Muscle of leg (tissue), 3 donors: ENCODE measurements at regions not wholly inside any gene's neighbourhood (a gene's known extent, or its start where the extent isn't known, plus 50 kb on each side); places are given as distances from the start of the nearest gene placed in this dataset.

Experiments used
- DNase-seq: peaks from one replicate; pipeline ENCODE4 v3.0.0; 2013
- H3K27ac ChIP-seq: one replicate; pipeline ENCODE4 v1.5.1; 2013; ENCODE audit warnings: mild to moderate bottlenecking, low read length, control low read depth
- H3K27me3 ChIP-seq: one replicate; pipeline ENCODE4 v1.6.1; 2013; ENCODE audit warnings: low read length; ENCODE audit not compliant: control insufficient read depth, insufficient read depth
- H3K36me3 ChIP-seq: one replicate; pipeline ENCODE4 v1.6.1; 2013; ENCODE audit warnings: low read length; ENCODE audit not compliant: control insufficient read depth, insufficient read depth
- H3K4me1 ChIP-seq: one replicate; pipeline ENCODE4 v1.6.1; 2013; ENCODE audit warnings: low read length; ENCODE audit not compliant: control insufficient read depth, insufficient read depth
- H3K4me3 ChIP-seq: one replicate; pipeline ENCODE4 v1.5.1; 2013; ENCODE audit warnings: low read length, control low read depth
- H3K9me3 ChIP-seq: replicated peaks from 2 replicates; pipeline ENCODE4 v1.6.1; 2013; ENCODE audit warnings: low read depth, low read length; ENCODE audit not compliant: control insufficient read depth
- WGBS: methylation state at CpG from one replicate; pipeline ENCODE4 v1.1.5; 2013; ENCODE audit warnings: missing lambda C conversion rate; ENCODE audit not compliant: insufficient coverage; 5-methylcytosine and 5-hydroxymethylcytosine counted together

GRCh38 chr10:101287997-101288635, 58.9 kb upstream of the LBX1 start:
- H3K4me3 ChIP-seq, result no peak overlapping the region
- H3K4me1 ChIP-seq, result peaks cover 44% of the 10 kb centered on the region
- no peaks in the 10 kb centered on the region for H3K9me3 ChIP-seq
- 18% methylated on average over 5 of the region's 6 CpGs for WGBS
- no peak overlapping the region for H3K27ac ChIP-seq
- H3K27me3 ChIP-seq, result peaks cover 84% of the 10 kb centered on the region
- DNase-seq, result peak; percentile 59
- no peaks in the 10 kb centered on the region for H3K36me3 ChIP-seq

- Histone ChIP-seq H3K4me3 (no peak overlapping the region), H3K36me3 (no peaks in the 10 kb centered on the region), H3K4me1 (peaks cover 48% of the 10 kb centered on the region), H3K9me3 (no peaks in the 10 kb centered on the region), H3K27ac (no peak overlapping the region), H3K27me3 (peaks cover 77% of the 10 kb centered on the region)
- no peak for DNase-seq
- WGBS, result 56% methylated on average over 3 of the region's 3 CpGs
These were observed 60.3 kb upstream of the LBX1 start for GRCh38 chr10:101289541-101289940.

GRCh38 chr10:101290431-101290830, 61.2 kb upstream of the LBX1 start:
- Histone ChIP-seq H3K9me3 (no peaks in the 10 kb centered on the region), H3K27me3 (peaks cover 73% of the 10 kb centered on the region), H3K4me1 (peaks cover 51% of the 10 kb centered on the region), H3K27ac (no peak overlapping the region), H3K4me3 (no peak overlapping the region), H3K36me3 (no peaks in the 10 kb centered on the region)
- DNase-seq, result no peak
- 47% methylated on average over 9 of the region's 10 CpGs for WGBS

GRCh38 chr10:101290881-101291280, 61.6 kb upstream of the LBX1 start:
- Histone ChIP-seq H3K9me3 (no peaks in the 10 kb centered on the region), H3K4me1 (peaks cover 53% of the 10 kb centered on the region), H3K27me3 (peaks cover 71% of the 10 kb centered on the region), H3K4me3 (no peak overlapping the region), H3K36me3 (no peaks in the 10 kb centered on the region), H3K27ac (no peak overlapping the region)
- DNase-seq, result no peak
- 34% methylated on average over 5 of the region's 8 CpGs for WGBS

GRCh38 chr10:101291331-101292193, 62.3 kb upstream of the LBX1 start:
- under 1% methylated on average over 68 of the region's 69 CpGs for WGBS
- peaks cover 57% of the 10 kb centered on the region for H3K4me1 ChIP-seq

GRCh38 chr10:101292194-101293006, 61.6 kb upstream of the BTRC start:
- WGBS, result 1% methylated on average over 20 of the region's 65 CpGs

More at GRCh38 chr10:101291331-101292193, 62.3 kb upstream of the LBX1 start:
- peaks cover 66% of the 10 kb centered on the region for H3K27me3 ChIP-seq
- peak overlapping the region; percentile 91 for H3K27ac ChIP-seq
- H3K9me3 ChIP-seq, result no peaks in the 10 kb centered on the region
- H3K36me3 ChIP-seq, result no peaks in the 10 kb centered on the region
- DNase-seq, result peak; percentile 79
- peak overlapping the region; percentile 59 for H3K4me3 ChIP-seq

GRCh38 chr10:101293007-101293723, 60.8 kb upstream of the BTRC start:
- peaks cover 68% of the 10 kb centered on the region for H3K4me1 ChIP-seq
- H3K27ac ChIP-seq, result peak overlapping the region; percentile 91
- WGBS, result 14% methylated on average over 12 of the region's 17 CpGs
- H3K36me3 ChIP-seq, result no peaks in the 10 kb centered on the region
- H3K4me3 ChIP-seq, result peak overlapping the region; percentile 59
- H3K27me3 ChIP-seq, result peaks cover 64% of the 10 kb centered on the region
- no peaks in the 10 kb centered on the region for H3K9me3 ChIP-seq
- peak; percentile 32 for DNase-seq

More at GRCh38 chr10:101292194-101293006, 61.6 kb upstream of the BTRC start:
- Histone ChIP-seq H3K27me3 (peaks cover 65% of the 10 kb centered on the region), H3K9me3 (no peaks in the 10 kb centered on the region), H3K27ac (peak overlapping the region; percentile 91), H3K4me1 (peaks cover 63% of the 10 kb centered on the region), H3K36me3 (no peaks in the 10 kb centered on the region), H3K4me3 (peak overlapping the region; percentile 59)
- peak; percentile 70 for DNase-seq

GRCh38 chr10:101294109-101294508, 59.9 kb upstream of the BTRC start:
- Histone ChIP-seq H3K27ac (no peak overlapping the region), H3K9me3 (no peaks in the 10 kb centered on the region), H3K4me3 (no peak overlapping the region), H3K36me3 (no peaks in the 10 kb centered on the region), H3K4me1 (peaks cover 77% of the 10 kb centered on the region), H3K27me3 (peaks cover 65% of the 10 kb centered on the region)
- WGBS, result 100% methylated on average over 3 of the region's 3 CpGs
- no peak for DNase-seq

GRCh38 chr10:101295261-101295660, 58.7 kb upstream of the BTRC start:
- WGBS, result 40% methylated on average over 1 of the region's 4 CpGs

More at GRCh38 chr10:101295261-101295660, 58.7 kb upstream of the BTRC start:
- Histone ChIP-seq H3K36me3 (no peaks in the 10 kb centered on the region), H3K4me3 (no peak overlapping the region), H3K4me1 (peaks cover 74% of the 10 kb centered on the region), H3K27ac (peak overlapping the region; percentile 73), H3K9me3 (no peaks in the 10 kb centered on the region), H3K27me3 (peaks cover 58% of the 10 kb centered on the region)
- peak; percentile 81 for DNase-seq
